ENCODE measurements at regions not wholly inside any gene's neighbourhood (a gene's known extent, or its start where the extent isn't known, plus 50 kb on each side); places are given as distances from the start of the nearest gene placed in this dataset.

DNA sequence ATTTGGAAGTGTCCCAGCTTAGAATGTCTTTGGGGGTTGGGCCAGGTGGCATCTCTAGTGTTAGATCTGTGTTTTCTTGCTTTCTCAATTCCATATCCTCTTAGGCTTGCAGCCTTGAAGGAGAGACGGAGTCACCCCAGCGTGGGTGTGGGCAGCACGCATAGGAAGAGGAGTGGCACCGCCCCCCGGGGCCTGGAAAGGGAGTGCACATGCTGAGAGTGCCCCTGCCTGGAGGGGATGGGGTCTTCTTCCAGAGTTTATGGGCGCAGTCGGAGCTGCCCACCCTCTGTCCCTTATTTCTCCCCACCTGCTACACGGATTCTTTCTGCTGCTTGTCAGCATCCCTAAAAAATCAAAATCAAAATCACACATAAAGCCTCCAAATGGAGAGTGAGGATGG is 309.7 kb downstream of the QKI start:
- TF ChIP-seq, protein P1, sequence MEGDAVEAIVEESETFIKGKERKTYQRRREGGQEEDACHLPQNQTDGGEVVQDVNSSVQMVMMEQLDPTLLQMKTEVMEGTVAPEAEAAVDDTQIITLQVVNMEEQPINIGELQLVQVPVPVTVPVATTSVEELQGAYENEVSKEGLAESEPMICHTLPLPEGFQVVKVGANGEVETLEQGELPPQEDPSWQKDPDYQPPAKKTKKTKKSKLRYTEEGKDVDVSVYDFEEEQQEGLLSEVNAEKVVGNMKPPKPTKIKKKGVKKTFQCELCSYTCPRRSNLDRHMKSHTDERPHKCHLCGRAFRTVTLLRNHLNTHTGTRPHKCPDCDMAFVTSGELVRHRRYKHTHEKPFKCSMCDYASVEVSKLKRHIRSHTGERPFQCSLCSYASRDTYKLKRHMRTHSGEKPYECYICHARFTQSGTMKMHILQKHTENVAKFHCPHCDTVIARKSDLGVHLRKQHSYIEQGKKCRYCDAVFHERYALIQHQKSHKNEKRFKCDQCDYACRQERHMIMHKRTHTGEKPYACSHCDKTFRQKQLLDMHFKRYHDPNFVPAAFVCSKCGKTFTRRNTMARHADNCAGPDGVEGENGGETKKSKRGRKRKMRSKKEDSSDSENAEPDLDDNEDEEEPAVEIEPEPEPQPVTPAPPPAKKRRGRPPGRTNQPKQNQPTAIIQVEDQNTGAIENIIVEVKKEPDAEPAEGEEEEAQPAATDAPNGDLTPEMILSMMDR (IDR thresholded peaks at IDR 0.05; ENCODE audit: control insufficient read depth, extremely low read depth, insufficient read depth): no peak
- no peak for DNase-seq (ENCODE audit: low read depth)
- no peak overlapping the region for H3K4me3 ChIP-seq (ENCODE audit: low read depth, low read length)

DNA sequence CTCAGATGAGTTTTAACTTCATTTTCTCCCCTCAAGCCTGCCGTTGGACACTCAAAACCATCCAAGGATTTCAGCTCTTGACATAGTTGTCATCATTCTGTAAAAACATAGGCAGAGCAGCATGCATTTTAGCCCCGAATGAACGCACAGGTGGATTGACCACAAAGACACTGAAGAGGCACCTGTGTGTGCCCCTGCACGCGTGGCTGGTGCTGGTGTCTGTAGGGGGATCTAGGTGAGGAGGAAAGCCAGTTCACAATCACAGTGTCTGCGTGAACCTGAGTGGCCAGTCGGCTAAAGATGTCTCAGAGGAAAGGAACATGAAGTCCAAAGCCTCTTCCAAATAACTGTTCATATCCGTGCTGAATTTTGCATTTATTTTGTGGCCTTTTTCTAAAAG is 309.2 kb downstream of the QKI start:
- TF ChIP-seq, protein P1 (IDR thresholded peaks at IDR 0.05; ENCODE audit: control insufficient read depth, extremely low read depth, insufficient read depth): no peak
- no peak overlapping the region for H3K4me3 ChIP-seq (ENCODE audit: low read depth, low read length)
- no peak for DNase-seq (ENCODE audit: low read depth)

DNA sequence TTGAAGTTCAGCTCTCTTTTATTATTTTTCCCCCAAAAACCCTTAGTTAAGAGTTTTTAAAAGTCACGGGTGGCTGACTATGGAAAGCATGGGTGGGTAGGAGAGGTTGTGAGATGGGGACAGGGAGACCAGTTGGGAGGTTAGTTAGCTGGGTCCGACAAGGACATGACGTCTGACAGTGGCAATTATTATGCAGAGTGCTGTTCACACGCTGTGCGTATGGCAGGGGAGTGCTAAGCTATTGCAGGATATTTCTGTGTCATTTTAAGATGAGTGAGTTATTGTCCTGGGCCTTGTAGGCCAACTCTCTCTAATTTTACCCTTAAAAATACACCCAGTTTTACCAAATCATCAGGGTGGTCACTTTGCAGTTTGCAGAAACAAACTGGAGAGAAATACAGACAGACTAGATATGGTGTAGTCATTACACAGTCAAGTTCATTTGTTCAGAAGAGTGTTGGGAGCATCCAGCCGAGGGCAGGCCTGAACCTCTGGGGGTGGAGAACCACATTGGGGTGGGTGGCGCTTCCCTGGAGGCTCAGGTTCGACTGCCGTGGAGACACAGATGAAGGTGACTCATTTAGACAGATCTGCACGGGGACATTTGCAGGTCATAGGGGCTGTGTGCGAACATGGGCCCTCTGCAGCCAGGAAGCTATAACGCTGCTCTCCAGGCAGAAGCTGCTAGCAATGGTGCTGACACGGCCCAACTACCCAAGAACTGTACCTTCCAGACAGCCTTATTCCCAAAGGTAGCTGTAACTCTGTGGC is 307.6 kb downstream of the QKI start:
- TF ChIP-seq, protein P1 (IDR thresholded peaks at IDR 0.05; ENCODE audit: control insufficient read depth, extremely low read depth, insufficient read depth): no peak
- no peak overlapping the region for H3K4me3 ChIP-seq (ENCODE audit: low read depth, low read length)
- no peak for DNase-seq (ENCODE audit: low read depth)

DNA sequence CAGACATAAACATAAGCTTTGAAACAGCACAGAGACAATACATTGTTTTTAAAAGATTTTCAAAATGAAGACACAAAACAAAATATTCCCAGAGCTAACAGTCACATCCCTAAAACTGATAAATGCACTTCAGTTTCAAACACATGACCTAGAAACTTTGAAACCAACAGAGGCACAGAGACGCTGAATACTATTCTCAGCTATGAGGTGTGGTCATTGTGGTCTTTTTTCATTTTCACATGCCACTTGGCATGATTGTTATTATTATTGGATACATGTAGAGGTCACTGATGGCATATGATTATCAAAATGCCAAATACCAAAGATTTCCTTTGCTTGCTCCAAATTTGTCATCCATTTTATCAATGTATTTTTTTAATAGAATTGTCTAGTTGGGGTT is 306.9 kb downstream of the QKI start:
- TF ChIP-seq, protein P1 (IDR thresholded peaks at IDR 0.05; ENCODE audit: control insufficient read depth, extremely low read depth, insufficient read depth): no peak
- H3K4me3 ChIP-seq (ENCODE audit: low read depth, low read length): no peak overlapping the region
- DNase-seq (ENCODE audit: low read depth): no peak

DNA sequence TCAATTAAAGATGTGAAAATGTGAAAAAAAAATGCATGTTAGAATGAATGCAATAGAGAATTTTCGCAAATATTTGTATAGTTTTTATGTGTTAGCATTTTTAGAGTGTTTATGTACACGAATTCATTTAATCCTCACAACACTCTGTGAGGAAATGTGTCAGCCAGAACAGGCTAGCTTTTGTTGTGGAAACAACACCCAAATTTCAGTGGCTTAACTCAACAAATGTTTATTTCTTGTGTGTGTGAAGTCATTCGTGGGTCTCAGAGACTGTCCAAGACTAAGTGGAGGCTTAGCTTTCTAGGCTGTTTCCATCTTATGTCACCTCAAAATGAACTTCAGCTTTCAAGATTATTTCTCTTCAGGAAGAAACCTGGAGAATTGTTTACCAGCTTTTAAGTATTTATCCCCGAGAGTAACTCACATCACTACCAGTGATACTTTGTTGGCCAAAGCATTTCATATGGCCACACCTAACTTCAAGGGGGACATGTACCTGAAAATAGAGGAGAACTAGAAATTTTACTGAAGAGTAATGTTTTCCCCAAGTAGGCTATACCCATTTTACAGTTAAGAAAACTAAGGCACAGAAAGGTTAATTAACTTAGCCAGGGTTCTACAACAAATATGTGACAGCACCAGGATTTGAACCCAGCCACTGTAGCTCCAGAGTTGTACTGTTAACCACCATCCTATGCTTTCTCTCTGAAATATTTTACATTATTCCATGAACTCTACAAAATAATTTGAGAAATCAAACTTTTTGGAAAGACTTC is 306.1 kb downstream of the QKI start:
- TF ChIP-seq, protein P1 (IDR thresholded peaks at IDR 0.05; ENCODE audit: control insufficient read depth, extremely low read depth, insufficient read depth): no peak

DNA sequence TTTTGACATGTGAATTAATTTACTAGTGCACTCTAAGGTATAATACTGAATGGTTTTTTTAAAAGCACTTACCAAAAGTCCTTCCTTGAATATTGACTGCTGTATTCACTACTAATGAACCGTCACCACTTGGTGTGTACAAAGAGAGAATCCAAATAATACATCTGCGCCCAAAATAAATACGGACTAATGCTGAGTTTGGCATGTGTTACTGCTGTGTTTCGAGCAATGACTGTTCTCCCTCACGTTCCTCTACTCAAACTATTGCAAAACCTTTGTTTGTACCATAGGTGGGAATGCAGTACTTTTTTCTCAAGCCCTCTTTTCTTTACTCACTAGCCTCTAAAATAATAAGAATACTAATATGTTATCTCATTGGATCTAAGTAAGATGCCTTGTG is 305.5 kb downstream of the QKI start:
- TF ChIP-seq, protein P1 (IDR thresholded peaks at IDR 0.05; ENCODE audit: control insufficient read depth, extremely low read depth, insufficient read depth): no peak
- DNase-seq (ENCODE audit: low read depth): peak; percentile 61

More for the DNA sequence above, 306.1 kb downstream of the QKI start:
- no peak overlapping the region for H3K4me3 ChIP-seq (ENCODE audit: low read depth, low read length)
- DNase-seq (ENCODE audit: low read depth): no peak

More for the DNA sequence above, 305.5 kb downstream of the QKI start:
- H3K4me3 ChIP-seq (ENCODE audit: low read depth, low read length): no peak overlapping the region
